ENCODE measurements at regions not wholly inside any gene's neighbourhood (a gene's known extent, or its start where the extent isn't known, plus 50 kb on each side); places are given as distances from the start of the nearest gene placed in this dataset.
A peak's percentile ranks its signal among the peaks of the same experiment; 100 is the strongest.

DNA sequence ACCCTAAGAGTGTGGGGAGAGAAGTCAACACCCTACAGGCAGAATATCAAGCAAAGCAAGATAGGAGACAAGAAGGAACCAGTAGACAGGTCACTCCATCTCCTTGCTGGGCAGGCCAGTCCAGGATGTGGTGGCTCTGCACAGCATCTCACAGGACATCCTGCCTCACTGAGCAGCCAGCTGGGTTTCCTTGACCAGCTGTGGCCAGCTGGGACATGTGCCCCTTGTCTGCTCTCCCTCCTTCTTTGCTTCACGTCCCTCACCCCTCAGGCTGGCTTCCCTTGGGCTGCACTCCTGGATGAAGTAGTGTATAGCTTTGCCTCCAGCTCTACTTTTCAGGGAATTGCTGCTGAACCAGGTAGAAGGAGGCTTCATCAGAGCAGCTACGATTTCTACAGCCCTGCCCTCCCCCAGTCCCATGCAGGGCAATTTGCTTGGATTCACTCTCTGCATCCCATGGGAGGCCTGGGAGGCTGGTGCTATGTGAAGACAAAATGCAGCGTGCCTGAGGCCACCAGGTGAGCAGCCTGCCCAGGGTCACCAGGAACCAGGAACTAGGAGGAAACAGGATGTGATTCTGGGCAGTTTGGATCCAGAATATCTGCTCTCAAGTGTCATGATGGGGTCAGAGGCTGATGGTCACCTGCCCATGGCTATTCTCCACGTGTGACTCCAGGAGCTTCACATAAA is 110.0 kb upstream of the PMEPA1 start:
- H2BK5ac ChIP-seq (ENCODE audit: low read depth, low read length, poor library complexity) = no peak overlapping the region
- H3K36me3 ChIP-seq (ENCODE audit: control insufficient read depth in 1 of 2, insufficient read depth in 2 of 2, low read length in 2 of 2) = no peaks in the 10 kb centered on the region
- no peak overlapping the region for H4K91ac ChIP-seq (ENCODE audit: low read depth, low read length)
- no peak overlapping the region for H2BK12ac ChIP-seq (ENCODE audit: low read length)
- H3K23ac ChIP-seq (ENCODE audit: low read length) = no peak overlapping the region
- H3K79me2 ChIP-seq (ENCODE audit: control insufficient read depth, insufficient read depth, low read length, poor library complexity) = no peaks in the 10 kb centered on the region
- no peak overlapping the region for H3K4me2 ChIP-seq (ENCODE audit: low read length)
- H3K4ac ChIP-seq (ENCODE audit: low read depth, low read length) = no peak overlapping the region
- H3K4me1 ChIP-seq (ENCODE audit: control insufficient read depth in 1 of 2, insufficient read depth in 2 of 2, low read length in 2 of 2) = peaks cover 5 to 10% of the 10 kb centered on the region in 2 experiments
- H2AFZ ChIP-seq (ENCODE audit: insufficient read depth, low read length, poor library complexity) = no peak overlapping the region
- H3K27me3 ChIP-seq (ENCODE audit: insufficient read depth, low read length) = no peaks in the 10 kb centered on the region
- H3K9me3 ChIP-seq (ENCODE audit: insufficient read depth, low read depth, low read length) = no peaks in the 10 kb centered on the region
- no peak for DNase-seq
- H3K18ac ChIP-seq (ENCODE audit: low read length) = no peak overlapping the region
- peaks cover 2% of the 10 kb centered on the region for H3K79me1 ChIP-seq (ENCODE audit: low read length)
- no peak overlapping the region for H2BK120ac ChIP-seq (ENCODE audit: insufficient read depth, low read length, poor library complexity)
- H2AK5ac ChIP-seq (ENCODE audit: low read length) = no peak overlapping the region
- H4K12ac ChIP-seq (ENCODE audit: low read depth, low read length) = no peak overlapping the region
- no peak overlapping the region for H3K9ac ChIP-seq (ENCODE audit: low read length)
- H3K27ac ChIP-seq (ENCODE audit: low read depth, low read length) = no peak overlapping the region
- H3K4me3 ChIP-seq (ENCODE audit: low read depth, low read length) = no peak overlapping the region
- no peak overlapping the region for H4K8ac ChIP-seq (ENCODE audit: low read depth, low read length)
- no CpG with 5 or more reads among the region's 4 CpGs for WGBS (ENCODE audit: extremely low coverage, insufficient coverage, insufficient read length)
- H3K14ac ChIP-seq (ENCODE audit: low read length) = no peak overlapping the region

DNA sequence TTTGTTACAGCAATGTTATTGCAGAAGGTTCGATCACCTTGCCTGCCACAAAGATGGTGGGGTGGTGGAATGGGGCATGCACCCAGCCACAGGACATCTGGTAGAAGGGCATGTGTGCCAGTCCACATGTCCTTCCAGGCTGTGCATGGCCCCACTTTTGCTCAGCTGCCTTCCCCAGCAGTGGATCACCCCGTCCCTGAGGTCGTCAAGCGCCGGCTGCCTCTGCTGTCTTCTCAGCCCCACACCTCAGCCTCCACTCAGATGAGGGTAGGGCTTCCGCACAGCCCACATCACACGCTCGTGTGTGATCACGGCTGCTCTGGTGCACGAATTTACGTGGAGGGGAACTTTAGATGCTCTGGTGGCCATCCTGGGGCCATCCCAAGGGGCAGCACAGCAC is 109.5 kb upstream of the PMEPA1 start:
- H4K8ac ChIP-seq (ENCODE audit: low read depth, low read length) = no peak overlapping the region
- no peak overlapping the region for H3K4me2 ChIP-seq (ENCODE audit: low read length)
- H2BK120ac ChIP-seq (ENCODE audit: insufficient read depth, low read length, poor library complexity) = no peak overlapping the region
- H2BK12ac ChIP-seq (ENCODE audit: low read length) = no peak overlapping the region
- DNase-seq = no peak
- H3K9ac ChIP-seq (ENCODE audit: low read length) = no peak overlapping the region
- no peak overlapping the region for H3K4ac ChIP-seq (ENCODE audit: low read depth, low read length)
- H2AK5ac ChIP-seq (ENCODE audit: low read length) = no peak overlapping the region
- no peak overlapping the region for H3K18ac ChIP-seq (ENCODE audit: low read length)
- H3K79me2 ChIP-seq (ENCODE audit: control insufficient read depth, insufficient read depth, low read length, poor library complexity) = no peaks in the 10 kb centered on the region
- H3K4me3 ChIP-seq (ENCODE audit: low read depth, low read length) = no peak overlapping the region
- H3K27me3 ChIP-seq (ENCODE audit: insufficient read depth, low read length) = no peaks in the 10 kb centered on the region
- no peaks in the 10 kb centered on the region for H3K9me3 ChIP-seq (ENCODE audit: insufficient read depth, low read depth, low read length)
- WGBS (ENCODE audit: extremely low coverage, insufficient coverage, insufficient read length) = no CpG with 5 or more reads among the region's 11 CpGs
- H3K23ac ChIP-seq (ENCODE audit: low read length) = no peak overlapping the region
- H2BK5ac ChIP-seq (ENCODE audit: low read depth, low read length, poor library complexity) = no peak overlapping the region
- H2AFZ ChIP-seq (ENCODE audit: insufficient read depth, low read length, poor library complexity) = no peak overlapping the region
- H3K27ac ChIP-seq (ENCODE audit: low read depth, low read length) = no peak overlapping the region
- no peaks in the 10 kb centered on the region for H3K36me3 ChIP-seq (ENCODE audit: control insufficient read depth in 1 of 2, insufficient read depth in 2 of 2, low read length in 2 of 2)
- H4K91ac ChIP-seq (ENCODE audit: low read depth, low read length) = no peak overlapping the region
- H4K12ac ChIP-seq (ENCODE audit: low read depth, low read length) = no peak overlapping the region
- H3K14ac ChIP-seq (ENCODE audit: low read length) = no peak overlapping the region
- peaks cover 5 to 10% of the 10 kb centered on the region in 2 experiments for H3K4me1 ChIP-seq (ENCODE audit: control insufficient read depth in 1 of 2, insufficient read depth in 2 of 2, low read length in 2 of 2)
- peaks cover 2% of the 10 kb centered on the region for H3K79me1 ChIP-seq (ENCODE audit: low read length)

DNA sequence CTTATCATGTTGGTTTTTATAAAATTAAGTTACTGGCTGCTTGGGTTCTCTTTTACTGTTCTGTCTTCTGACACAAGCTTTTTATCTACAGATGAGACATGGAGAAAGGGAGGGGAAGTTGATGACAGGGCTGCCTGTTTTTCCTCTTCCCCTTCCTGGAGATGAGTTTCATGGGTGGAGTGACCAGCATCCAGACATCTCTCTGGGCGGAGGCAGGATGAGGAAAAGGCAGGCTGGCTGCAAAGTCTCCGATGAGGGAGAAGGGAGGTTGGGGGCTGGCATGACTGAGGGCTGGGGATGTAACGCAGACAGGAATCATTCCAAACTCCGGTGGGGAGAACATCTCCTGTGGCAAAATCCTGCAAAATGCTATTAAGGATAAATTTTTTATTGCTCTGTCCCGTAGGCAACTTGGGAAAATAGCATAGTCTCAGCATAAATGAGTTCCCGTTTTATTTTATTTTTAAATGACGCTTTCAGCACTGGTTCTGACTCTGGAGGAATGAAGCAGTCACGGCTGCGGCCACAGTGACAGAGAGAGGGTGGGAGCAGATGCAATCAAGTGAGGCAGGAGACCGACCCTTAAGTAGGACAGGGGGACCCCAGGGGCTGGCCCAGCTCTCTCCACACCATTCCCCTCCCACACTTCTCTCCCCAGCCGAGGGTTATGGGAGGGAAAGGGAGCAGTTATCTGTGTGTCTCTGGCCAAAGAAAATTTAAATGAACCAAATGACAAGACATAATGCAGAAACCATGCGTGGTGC is 108.8 kb upstream of the PMEPA1 start:
- no peaks in the 10 kb centered on the region for H3K36me3 ChIP-seq (ENCODE audit: control insufficient read depth in 1 of 2, insufficient read depth in 2 of 2, low read length in 2 of 2)
- no peak overlapping the region for H3K4me2 ChIP-seq (ENCODE audit: low read length)
- peak overlapping the region; percentile 13 for H4K91ac ChIP-seq (ENCODE audit: low read depth, low read length)
- H3K14ac ChIP-seq (ENCODE audit: low read length) = no peak overlapping the region
- no peak overlapping the region for H3K4ac ChIP-seq (ENCODE audit: low read depth, low read length)
- H3K9ac ChIP-seq (ENCODE audit: low read length) = no peak overlapping the region
- H3K18ac ChIP-seq (ENCODE audit: low read length) = no peak overlapping the region
- H2AK5ac ChIP-seq (ENCODE audit: low read length) = no peak overlapping the region
- no peak overlapping the region for H3K4me3 ChIP-seq (ENCODE audit: low read depth, low read length)
- peaks cover 5 to 14% of the 10 kb centered on the region in 2 experiments for H3K4me1 ChIP-seq (ENCODE audit: control insufficient read depth in 1 of 2, insufficient read depth in 2 of 2, low read length in 2 of 2)
- no peak overlapping the region for H3K23ac ChIP-seq (ENCODE audit: low read length)
- no peak overlapping the region for H4K12ac ChIP-seq (ENCODE audit: low read depth, low read length)
- H3K79me1 ChIP-seq (ENCODE audit: low read length) = peaks cover 2% of the 10 kb centered on the region
- no peak overlapping the region for H2BK120ac ChIP-seq (ENCODE audit: insufficient read depth, low read length, poor library complexity)
- H2BK5ac ChIP-seq (ENCODE audit: low read depth, low read length, poor library complexity) = no peak overlapping the region
- H3K27me3 ChIP-seq (ENCODE audit: insufficient read depth, low read length) = no peaks in the 10 kb centered on the region
- no peak overlapping the region for H2BK12ac ChIP-seq (ENCODE audit: low read length)
- H3K79me2 ChIP-seq (ENCODE audit: control insufficient read depth, insufficient read depth, low read length, poor library complexity) = no peaks in the 10 kb centered on the region
- no CpG with 5 or more reads among the region's 12 CpGs for WGBS (ENCODE audit: extremely low coverage, insufficient coverage, insufficient read length)
- H3K9me3 ChIP-seq (ENCODE audit: insufficient read depth, low read depth, low read length) = no peaks in the 10 kb centered on the region
- DNase-seq = no peak
- H3K27ac ChIP-seq (ENCODE audit: low read depth, low read length) = no peak overlapping the region
- H4K8ac ChIP-seq (ENCODE audit: low read depth, low read length) = no peak overlapping the region
- H2AFZ ChIP-seq (ENCODE audit: insufficient read depth, low read length, poor library complexity) = no peak overlapping the region

DNA sequence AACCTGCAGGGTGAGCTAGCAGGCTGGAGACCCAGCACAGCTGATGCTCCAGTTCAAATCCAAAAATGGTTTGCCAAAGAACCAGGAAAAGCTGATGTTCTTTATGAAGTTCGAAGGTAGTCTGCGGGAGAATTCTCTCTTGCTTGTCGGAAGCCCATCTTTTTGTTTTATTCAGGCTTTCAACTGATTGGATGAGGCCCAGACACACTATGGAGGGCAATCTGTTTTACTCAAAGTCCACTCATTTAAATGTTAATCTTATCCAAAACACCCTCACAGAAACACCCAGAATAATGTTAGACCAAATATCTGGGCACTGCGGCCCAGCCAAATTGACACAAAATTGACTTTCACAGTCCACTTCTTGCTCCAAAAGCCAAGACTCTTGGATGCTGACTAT is 105.6 kb upstream of the PMEPA1 start:
- Histone ChIP-seq H3K79me2 (ENCODE audit: control insufficient read depth, insufficient read depth, low read length, poor library complexity) (peaks cover 7% of the 10 kb centered on the region), H2AFZ (ENCODE audit: insufficient read depth, low read length, poor library complexity) (no peak overlapping the region), H3K9ac (ENCODE audit: low read length) (no peak overlapping the region), H2BK12ac (ENCODE audit: low read length) (no peak overlapping the region), H4K8ac (ENCODE audit: low read depth, low read length) (no peak overlapping the region), H3K14ac (ENCODE audit: low read length) (no peak overlapping the region), H3K79me1 (ENCODE audit: low read length) (peaks cover 13% of the 10 kb centered on the region), H2AK5ac (ENCODE audit: low read length) (no peak overlapping the region), H3K4me2 (ENCODE audit: low read length) (no peak overlapping the region), H3K9me3 (ENCODE audit: insufficient read depth, low read depth, low read length) (no peaks in the 10 kb centered on the region), H3K18ac (ENCODE audit: low read length) (no peak overlapping the region), H3K23ac (ENCODE audit: low read length) (no peak overlapping the region), H2BK5ac (ENCODE audit: low read depth, low read length, poor library complexity) (no peak overlapping the region), H2BK120ac (ENCODE audit: insufficient read depth, low read length, poor library complexity) (no peak overlapping the region), H3K27me3 (ENCODE audit: insufficient read depth, low read length) (no peaks in the 10 kb centered on the region), H4K12ac (ENCODE audit: low read depth, low read length) (no peak overlapping the region), H3K4ac (ENCODE audit: low read depth, low read length) (no peak overlapping the region), H3K36me3 (ENCODE audit: control insufficient read depth in 1 of 2, insufficient read depth in 2 of 2, low read length in 2 of 2) (no peaks in the 10 kb centered on the region), H3K4me1 (ENCODE audit: control insufficient read depth in 1 of 2, insufficient read depth in 2 of 2, low read length in 2 of 2) (peaks cover 16 to 23% of the 10 kb centered on the region in 2 experiments), H3K27ac (ENCODE audit: low read depth, low read length) (no peak overlapping the region), H3K4me3 (ENCODE audit: low read depth, low read length) (no peak overlapping the region), H4K91ac (ENCODE audit: low read depth, low read length) (no peak overlapping the region)
- WGBS (ENCODE audit: extremely low coverage, insufficient coverage, insufficient read length) = no CpG with 5 or more reads among the region's 4 CpGs
- no peak for DNase-seq
